KBM-7 (cell line): ENCODE measurements at regions not wholly inside any gene's neighbourhood (a gene's known extent, or its start where the extent isn't known, plus 50 kb on each side); places are given as distances from the start of the nearest gene placed in this dataset.

Experiments
- DNase-seq: peaks from one replicate; pipeline ENCODE4 v3.0.0-alpha.2; 2015
- in situ Hi-C: fragments of 300-500 bp; cut with MboI; formaldehyde crosslinking; loops from 2 replicates; pipeline ENCODE4 v1.14.3; 2020; ENCODE audit warnings: low sequenced_read_pairs, low pct_unique_long_range_greater_than_20kb, mixed read lengths

- DNase-seq = no peak
- in situ Hi-C loops = no loop called here
Observed at GRCh38 chr6:150456466-150456865, 87.7 kb downstream of the IYD start.

GRCh38 chr6:150456902-150457643 lies 88.3 kb downstream of the IYD start:
- no peak for DNase-seq
- in situ Hi-C loops = no loop called here

GRCh38 chr6:150458579-150458978 lies 89.8 kb downstream of the IYD start:
- no peak for DNase-seq
- in situ Hi-C loops = no loop called here

- in situ Hi-C loops = no loop called here
Observed at GRCh38 chr6:150463852-150464251, 95.0 kb downstream of the IYD start.

GRCh38 chr6:150464966-150465365 lies 96.2 kb downstream of the IYD start:
- in situ Hi-C loops = no loop called here
- DNase-seq = no peak

More at GRCh38 chr6:150463852-150464251, 95.0 kb downstream of the IYD start:
- no peak for DNase-seq

- no peak for DNase-seq
Observed at GRCh38 chr6:150465610-150466009, 96.8 kb downstream of the IYD start.

GRCh38 chr6:150466196-150466595 lies 97.4 kb downstream of the IYD start:
- no peak for DNase-seq
- in situ Hi-C loops = no loop called here

More at GRCh38 chr6:150465610-150466009, 96.8 kb downstream of the IYD start:
- in situ Hi-C loops = no loop called here

- in situ Hi-C loops = no loop called here
- no peak for DNase-seq
Observed at GRCh38 chr6:150470131-150470530, 101.3 kb downstream of the IYD start.

- in situ Hi-C loops = no loop called here
- DNase-seq = no peak
Observed at GRCh38 chr6:150470960-150471665, 102.3 kb downstream of the IYD start.

- in situ Hi-C loops = no loop called here
- no peak for DNase-seq
Observed at GRCh38 chr6:150478656-150479545, 110.1 kb downstream of the IYD start.

GRCh38 chr6:150482883-150483409 lies 114.1 kb downstream of the IYD start:
- no peak for DNase-seq
- in situ Hi-C loops = no loop called here

- no peak for DNase-seq
- in situ Hi-C loops = no loop called here
Observed at GRCh38 chr6:150485161-150485958, 114.3 kb upstream of the PLEKHG1 start.

- in situ Hi-C loops = no loop called here
- DNase-seq = no peak
Observed at GRCh38 chr6:150486048-150486447, 113.6 kb upstream of the PLEKHG1 start.

GRCh38 chr6:150490586-150490985 lies 109.1 kb upstream of the PLEKHG1 start:
- in situ Hi-C loops = no loop called here

GRCh38 chr6:150491131-150491810 lies 108.4 kb upstream of the PLEKHG1 start:
- in situ Hi-C loops = no loop called here
- no peak for DNase-seq

More at GRCh38 chr6:150490586-150490985, 109.1 kb upstream of the PLEKHG1 start:
- no peak for DNase-seq

- no peak for DNase-seq
- in situ Hi-C loops = no loop called here
Observed at GRCh38 chr6:150491811-150492172, 107.9 kb upstream of the PLEKHG1 start.

GRCh38 chr6:150492507-150492906 lies 107.2 kb upstream of the PLEKHG1 start:
- in situ Hi-C loops = no loop called here
- DNase-seq = no peak

GRCh38 chr6:150492941-150493340 lies 106.7 kb upstream of the PLEKHG1 start:
- in situ Hi-C loops = no loop called here
- no peak for DNase-seq
